Transverse colon (tissue), 4 donors: ENCODE measurements at regions not wholly inside any gene's neighbourhood (a gene's known extent, or its start where the extent isn't known, plus 50 kb on each side); places are given as distances from the start of the nearest gene placed in this dataset.

Source experiments
- DNase-seq: peaks from one replicate; pipeline ENCODE4 v3.0.0-alpha.2; 2019
- H3K27ac ChIP-seq, 4 donors: fragments of 200-600 bp; sonication (generic); 2 replicates each; pipeline ENCODE4 v1.5.1; 2016 to 2018; ENCODE audit warnings: inconsistent platforms in 4 of 4
- H3K27me3 ChIP-seq: fragments of 200-600 bp; sonication (generic); 2 replicates; pipeline ENCODE4 v1.5.1; 2017; ENCODE audit warnings: inconsistent platforms
- H3K36me3 ChIP-seq, 4 donors: fragments of 200-600 bp; sonication (generic); 2 replicates each; pipeline ENCODE4 v1.5.1; 2017 to 2019; ENCODE audit warnings: inconsistent platforms in 4 of 4
- H3K4me1 ChIP-seq, 4 donors: fragments of 200-600 bp; sonication (generic); 2 replicates each; pipeline ENCODE4 v1.5.1; 2017 to 2020; ENCODE audit warnings: inconsistent platforms in 4 of 4
- H3K4me3 ChIP-seq, 4 donors: fragments of 200-600 bp; sonication (generic); 1 replicate in 1 of 4; 2 replicates in 3 of 4; pipeline versions ENCODE4 v1.5.1 to v1.6.1; 2017 to 2019; ENCODE audit warnings: inconsistent platforms in 4 of 4
- H3K9me3 ChIP-seq, 2 donors: fragments of 200-600 bp; sonication (generic); 2 replicates each; pipeline ENCODE4 v1.5.1; 2017 to 2019; ENCODE audit warnings: inconsistent platforms in 2 of 2
- EP300 ChIP-seq: sonication (generic); formaldehyde crosslinking; IDR thresholded peaks from one replicate; pipeline ENCODE4 v1.6.1; 2017; ENCODE audit warnings: antibody characterized with exemption, low read depth
- POLR2A ChIP-seq: fragments of 450-650 bp; IDR thresholded peaks from one replicate; pipeline ENCODE4 v1.6.1; 2016; ENCODE audit warnings: antibody characterized with exemption, mild to moderate bottlenecking, moderate library complexity
- POLR2AphosphoS5 ChIP-seq, 3 donors: sonication (generic); formaldehyde crosslinking; IDR thresholded peaks; one replicate each; pipeline ENCODE4 v1.6.1; 2016; ENCODE audit warnings: antibody characterized with exemption in 3 of 3
- WGBS, 2 donors: methylation state at CpG; one replicate each; pipeline ENCODE4 v1.1.5; 2018; ENCODE audit warnings: low coverage in 1 of 2; 5-methylcytosine and 5-hydroxymethylcytosine counted together
- in situ Hi-C, 4 donors: fragments of 200-750 bp; cut with MboI; loops; one replicate each; pipeline versions ENCODE4 v1.15.0 to v1.15.1; 2017; ENCODE audit warnings: low sequenced_read_pairs in 3 of 4, low pct_ligation_motif_present in 1 of 4, low pct_unique_long_range_greater_than_20kb in 1 of 4
- intact Hi-C: fragments of 100-400 bp; cut with DNase I; formaldehyde crosslinking; loops from one replicate; pipeline ENCODE4 v1.15.1; 2023; ENCODE audit warnings: low total_unique reads
- TF ChIP-seq, protein P1 (sequence below), 5 experiments: fragments of 200-600 bp in 3 of 5; fragments of 450-650 bp in 2 of 5; sonication (generic) in 3 of 5; IDR thresholded peaks; 1 replicate in 2 of 5; 2 replicates in 3 of 5; pipeline ENCODE4 v1.5.1; 2016 to 2017; ENCODE audit warnings: antibody characterized with exemption in 5 of 5, inconsistent platforms in 3 of 5, mild to moderate bottlenecking in 2 of 5, moderate library complexity in 1 of 5

DNA sequence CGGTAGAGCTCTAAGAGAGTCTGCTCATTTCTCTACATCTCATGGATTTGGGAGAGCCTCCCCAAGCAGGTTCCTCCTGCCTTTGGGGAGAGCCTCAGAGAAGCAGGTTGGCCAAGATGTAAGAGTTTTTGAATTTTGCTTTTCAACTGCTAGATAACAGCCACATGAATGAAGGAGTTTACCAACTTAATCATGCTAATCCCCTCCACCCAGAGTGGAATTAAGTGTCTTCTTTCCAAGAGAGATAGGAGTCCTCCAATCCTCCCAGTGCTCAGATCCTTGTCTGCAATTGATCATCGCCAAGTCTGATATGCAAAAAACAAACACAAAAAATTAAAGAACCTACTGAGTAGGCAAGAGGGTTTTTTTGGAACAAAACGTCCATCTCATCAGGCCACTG is 99.4 kb upstream of the MAP3K1 start:
- DNase-seq = no peak
- 90 to 96% methylated on average over 3 of the region's 3 CpGs for WGBS, 2 donors
- intact Hi-C loops = no loop called here
- in situ Hi-C loops = no loop called here
- TF ChIP-seq, protein P1, sequence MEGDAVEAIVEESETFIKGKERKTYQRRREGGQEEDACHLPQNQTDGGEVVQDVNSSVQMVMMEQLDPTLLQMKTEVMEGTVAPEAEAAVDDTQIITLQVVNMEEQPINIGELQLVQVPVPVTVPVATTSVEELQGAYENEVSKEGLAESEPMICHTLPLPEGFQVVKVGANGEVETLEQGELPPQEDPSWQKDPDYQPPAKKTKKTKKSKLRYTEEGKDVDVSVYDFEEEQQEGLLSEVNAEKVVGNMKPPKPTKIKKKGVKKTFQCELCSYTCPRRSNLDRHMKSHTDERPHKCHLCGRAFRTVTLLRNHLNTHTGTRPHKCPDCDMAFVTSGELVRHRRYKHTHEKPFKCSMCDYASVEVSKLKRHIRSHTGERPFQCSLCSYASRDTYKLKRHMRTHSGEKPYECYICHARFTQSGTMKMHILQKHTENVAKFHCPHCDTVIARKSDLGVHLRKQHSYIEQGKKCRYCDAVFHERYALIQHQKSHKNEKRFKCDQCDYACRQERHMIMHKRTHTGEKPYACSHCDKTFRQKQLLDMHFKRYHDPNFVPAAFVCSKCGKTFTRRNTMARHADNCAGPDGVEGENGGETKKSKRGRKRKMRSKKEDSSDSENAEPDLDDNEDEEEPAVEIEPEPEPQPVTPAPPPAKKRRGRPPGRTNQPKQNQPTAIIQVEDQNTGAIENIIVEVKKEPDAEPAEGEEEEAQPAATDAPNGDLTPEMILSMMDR (IDR thresholded peaks at IDR 0.05) = no peak
- TF ChIP-seq EP300 = no peak
- no peak for TF ChIP-seq POLR2AphosphoS5 (IDR thresholded peaks at IDR 0.05)
- no peak for TF ChIP-seq POLR2A
- H3K27ac ChIP-seq = no peak overlapping the region
- H3K4me3 ChIP-seq = no peak overlapping the region
- H3K9me3 ChIP-seq = no peaks in the 10 kb centered on the region
- no peaks in the 10 kb centered on the region for H3K36me3 ChIP-seq
- no peaks in the 10 kb centered on the region for H3K27me3 ChIP-seq
- no peaks in the 10 kb centered on the region for H3K4me1 ChIP-seq

DNA sequence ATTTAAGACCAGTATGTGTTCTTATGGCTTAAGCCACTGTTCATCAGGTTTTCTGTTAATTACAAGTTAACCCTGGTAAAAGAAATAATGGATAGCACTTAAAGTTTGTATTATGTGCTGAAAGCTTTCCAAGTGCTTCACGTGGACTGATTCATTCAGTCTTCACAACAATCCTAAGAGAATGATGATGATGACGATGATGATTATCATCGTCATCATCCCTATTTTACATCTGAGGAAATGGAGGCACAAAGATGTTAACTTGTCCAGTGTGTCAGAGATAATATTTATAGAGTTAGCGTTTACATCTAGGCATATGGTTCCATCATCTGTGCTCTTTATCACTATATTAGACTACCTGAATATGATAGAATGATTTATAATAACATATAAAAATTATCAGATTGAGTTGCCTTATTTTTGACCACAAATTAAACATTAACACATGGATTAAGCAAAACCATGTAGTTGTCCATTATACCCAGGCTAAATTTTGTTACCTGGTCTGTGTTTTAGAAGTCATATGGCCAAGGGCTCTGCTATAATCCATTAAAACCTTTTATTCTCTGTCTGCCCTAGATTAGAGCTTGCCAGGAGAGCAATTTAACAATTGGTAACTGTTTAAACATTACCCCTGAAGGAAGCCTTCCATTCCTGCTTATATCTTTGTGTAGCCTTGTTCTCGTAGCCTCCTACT is 102.3 kb upstream of the MAP3K1 start:
- intact Hi-C loops (no loop called here), in situ Hi-C loops (no loop called here)
- H3K27ac ChIP-seq = no peak overlapping the region

DNA sequence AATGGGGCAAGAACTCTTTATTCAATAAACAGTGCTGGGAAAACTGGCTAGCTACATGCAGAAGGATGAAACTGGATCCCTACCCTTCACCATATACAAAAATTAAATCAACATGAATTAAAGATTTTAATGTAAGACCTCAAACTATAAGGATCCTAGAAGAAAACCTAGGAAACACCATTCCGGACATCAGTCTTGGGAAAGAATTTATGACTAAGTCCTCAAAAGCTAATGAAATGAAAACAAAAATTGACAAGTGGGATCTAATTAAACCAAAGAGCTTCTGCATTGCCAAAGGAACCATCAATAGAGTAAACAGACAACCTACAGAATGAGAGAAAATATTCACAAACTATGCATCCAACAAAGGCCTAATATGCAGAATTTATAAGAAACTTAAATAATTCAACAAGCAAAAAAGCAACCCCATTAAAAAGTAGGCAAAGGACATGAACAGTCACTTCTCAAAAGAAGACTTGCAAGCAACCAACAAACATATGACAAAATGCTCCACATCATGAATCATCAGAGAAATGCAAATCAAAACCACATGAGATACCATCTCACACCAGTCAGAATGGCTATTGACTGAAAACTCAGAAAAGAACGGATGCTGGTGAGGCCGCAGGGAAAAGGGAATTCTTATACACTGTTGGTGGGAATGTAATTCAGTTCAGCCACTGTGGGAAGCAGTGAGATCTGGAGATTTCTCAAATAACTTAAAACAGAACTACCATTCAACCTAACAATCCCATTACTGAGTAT is 104.3 kb upstream of the MAP3K1 start:
- TF ChIP-seq POLR2AphosphoS5 (IDR thresholded peaks at IDR 0.05) = no peak
- TF ChIP-seq EP300 = no peak
- TF ChIP-seq, protein P1 (IDR thresholded peaks at IDR 0.05) = no peak
- TF ChIP-seq POLR2A = no peak
- Histone ChIP-seq H3K4me1 (no peaks in the 10 kb centered on the region), H3K27ac (no peak overlapping the region), H3K27me3 (no peaks in the 10 kb centered on the region), H3K9me3 (no peaks in the 10 kb centered on the region), H3K36me3 (no peaks in the 10 kb centered on the region), H3K4me3 (no peak overlapping the region)
- 69 to 86% methylated on average over 3 of the region's 3 CpGs for whole genome bisulfite sequencing, 2 donors
- in situ Hi-C loops (no loop called here), intact Hi-C loops (no loop called here)
- no peak for DNase-seq

More for the DNA sequence above, 102.3 kb upstream of the MAP3K1 start:
- no peak overlapping the region for H3K4me3 ChIP-seq
- 49 to 59% methylated on average over 5 of the region's 5 CpGs for WGBS, 2 donors
- H3K9me3 ChIP-seq = no peaks in the 10 kb centered on the region
- no peak for DNase-seq
- no peaks in the 10 kb centered on the region for H3K27me3 ChIP-seq
- TF ChIP-seq, protein P1 (IDR thresholded peaks at IDR 0.05) = no peak
- TF ChIP-seq POLR2AphosphoS5 (IDR thresholded peaks at IDR 0.05) (no peak), EP300 (no peak), POLR2A (no peak)
- H3K36me3 ChIP-seq = no peaks in the 10 kb centered on the region
- no peaks in the 10 kb centered on the region for H3K4me1 ChIP-seq

DNA sequence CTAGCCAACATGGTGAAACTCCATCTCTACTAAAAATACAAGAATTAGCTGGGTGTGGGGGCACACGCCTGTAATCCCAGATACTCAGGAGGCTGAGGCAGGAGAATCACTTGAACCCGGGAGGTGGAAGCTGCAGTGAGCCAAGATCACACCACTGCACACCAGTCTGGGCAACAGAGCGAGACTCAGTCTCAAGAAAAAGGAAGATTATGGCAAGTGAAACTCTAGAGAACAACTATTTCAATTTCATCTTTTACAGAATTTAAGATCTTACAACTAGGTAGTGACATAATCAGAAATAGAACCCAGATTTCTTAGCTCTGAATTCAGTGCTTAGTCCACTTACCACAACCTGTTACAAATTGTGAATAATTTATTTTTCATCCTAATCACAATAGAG is 108.8 kb upstream of the MAP3K1 start:
- no peaks in the 10 kb centered on the region for H3K9me3 ChIP-seq
- no peak overlapping the region for H3K27ac ChIP-seq
- H3K27me3 ChIP-seq = no peaks in the 10 kb centered on the region
- no peak for DNase-seq
- no peaks in the 10 kb centered on the region for H3K4me1 ChIP-seq
- H3K36me3 ChIP-seq = no peaks in the 10 kb centered on the region
- TF ChIP-seq, protein P1 (IDR thresholded peaks at IDR 0.05) = no peak
- no peak for TF ChIP-seq POLR2A
- TF ChIP-seq POLR2AphosphoS5 (IDR thresholded peaks at IDR 0.05) = no peak
- no peak for TF ChIP-seq EP300
- 83% methylated on average over 3 of the region's 3 CpGs; no CpG with 5 or more reads in 1 of the 2 donors for WGBS, 2 donors
- intact Hi-C loops (no loop called here), in situ Hi-C loops (no loop called here)
- no peak overlapping the region for H3K4me3 ChIP-seq
